ENCODE measurements at regions not wholly inside any gene's neighbourhood (a gene's known extent, or its start where the extent isn't known, plus 50 kb on each side); places are given as distances from the start of the nearest gene placed in this dataset.

- DNase-seq: no peak
- TF ChIP-seq CTCF (IDR thresholded peaks at IDR 0.05): no peak
- no peaks in the 10 kb centered on the region for H3K36me3 Mint-ChIP-seq (ENCODE audit: low read depth)
- peaks cover 38% of the 10 kb centered on the region for H3K9me3 Mint-ChIP-seq
- no peak overlapping the region for H3K4me3 Mint-ChIP-seq
- 0 out of 2 replicates have a peak, but pooled peaks cover 2% of the 10 kb centered on the region for H3K27me3 Mint-ChIP-seq (ENCODE audit: insufficient read depth)
- H3K27ac Mint-ChIP-seq: no peak overlapping the region
- no peaks in the 10 kb centered on the region for H3K4me1 Mint-ChIP-seq (ENCODE audit: low read depth)
These were observed 123.0 kb upstream of the GRIN3A start for GRCh38 chr9:101861472-101861871.

GRCh38 chr9:101860920-101861319, 122.5 kb upstream of the GRIN3A start:
- Mint-ChIP-seq H3K27me3 (ENCODE audit: insufficient read depth) (0 out of 2 replicates have a peak, but pooled peaks cover 2% of the 10 kb centered on the region), H3K27ac (no peak overlapping the region), H3K4me1 (ENCODE audit: low read depth) (no peaks in the 10 kb centered on the region), H3K9me3 (peaks cover 42% of the 10 kb centered on the region), H3K36me3 (ENCODE audit: low read depth) (no peaks in the 10 kb centered on the region), H3K4me3 (no peak overlapping the region)
- no peak for TF ChIP-seq CTCF (IDR thresholded peaks at IDR 0.05)
- no peak for DNase-seq

- Mint-ChIP-seq H3K27ac (no peak overlapping the region), H3K4me1 (ENCODE audit: low read depth) (no peaks in the 10 kb centered on the region), H3K27me3 (ENCODE audit: insufficient read depth) (0 out of 2 replicates have a peak, but pooled peaks cover 2% of the 10 kb centered on the region), H3K4me3 (no peak overlapping the region), H3K36me3 (ENCODE audit: low read depth) (no peaks in the 10 kb centered on the region), H3K9me3 (peaks cover 31% of the 10 kb centered on the region)
- no peak for TF ChIP-seq CTCF (IDR thresholded peaks at IDR 0.05)
- DNase-seq: no peak
These were observed 121.2 kb upstream of the GRIN3A start for GRCh38 chr9:101859620-101860019.

GRCh38 chr9:101858026-101858425, 119.6 kb upstream of the GRIN3A start:
- no peak overlapping the region for H3K4me3 Mint-ChIP-seq
- no peaks in the 10 kb centered on the region for H3K4me1 Mint-ChIP-seq (ENCODE audit: low read depth)
- DNase-seq: no peak
- TF ChIP-seq CTCF (IDR thresholded peaks at IDR 0.05): no peak
- no peaks in the 10 kb centered on the region for H3K36me3 Mint-ChIP-seq (ENCODE audit: low read depth)
- 0 out of 2 replicates have a peak, but pooled peaks cover 2% of the 10 kb centered on the region for H3K27me3 Mint-ChIP-seq (ENCODE audit: insufficient read depth)
- peaks cover 22% of the 10 kb centered on the region for H3K9me3 Mint-ChIP-seq
- H3K27ac Mint-ChIP-seq: no peak overlapping the region

- Mint-ChIP-seq H3K27ac (no peak overlapping the region), H3K27me3 (ENCODE audit: insufficient read depth) (no peaks in the 10 kb centered on the region), H3K36me3 (ENCODE audit: low read depth) (no peaks in the 10 kb centered on the region), H3K9me3 (peaks cover 34% of the 10 kb centered on the region), H3K4me3 (no peak overlapping the region), H3K4me1 (ENCODE audit: low read depth) (no peaks in the 10 kb centered on the region)
- TF ChIP-seq CTCF (IDR thresholded peaks at IDR 0.05): no peak
- no peak for DNase-seq
These were observed 110.8 kb upstream of the GRIN3A start for GRCh38 chr9:101849102-101849707.
